Esophagus squamous epithelium (tissue), 4 donors: ENCODE measurements at regions not wholly inside any gene's neighbourhood (a gene's known extent, or its start where the extent isn't known, plus 50 kb on each side); places are given as distances from the start of the nearest gene placed in this dataset.

Experiments used
- CTCF ChIP-seq, 6 experiments: fragments of 450-650 bp in 4 of 6; fragments of 200-600 bp in 2 of 6; sonication (generic) in 2 of 6; IDR thresholded peaks; one replicate each; pipeline ENCODE4 v1.5.1; 2016 to 2019; ENCODE audit warnings: antibody characterized with exemption in 6 of 6, mild to moderate bottlenecking in 4 of 6, moderate library complexity in 4 of 6
- POLR2A ChIP-seq, 4 donors: fragments of 450-650 bp; IDR thresholded peaks; one replicate each; pipeline ENCODE4 v1.6.1; 2017; ENCODE audit warnings: antibody characterized with exemption in 4 of 4, mild to moderate bottlenecking in 4 of 4, moderate library complexity in 3 of 4

DNA sequence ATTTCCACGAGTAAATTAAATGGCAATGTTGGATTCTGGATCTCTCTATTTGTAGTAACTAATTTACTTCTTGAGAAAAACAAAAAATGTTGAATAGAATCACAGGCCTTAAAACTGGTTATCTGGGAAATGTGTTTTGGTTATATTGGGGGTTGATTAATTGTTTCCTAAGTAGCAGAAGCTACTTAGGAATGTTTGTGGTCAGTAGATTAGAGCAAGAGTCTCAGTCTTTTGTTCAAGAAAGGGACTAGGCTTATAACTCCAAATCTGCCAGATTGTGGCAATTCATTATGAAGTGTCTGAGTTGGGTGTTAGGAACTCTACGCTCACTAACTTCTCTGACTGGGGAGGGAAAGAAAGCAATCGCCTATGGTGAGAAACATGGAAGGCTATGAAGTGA is 244.3 kb upstream of the PHYHIPL start:
- TF ChIP-seq CTCF (IDR thresholded peaks at IDR 0.05) = no peak
- TF ChIP-seq POLR2A (IDR thresholded peaks at IDR 0.05) = no peak
